ENCODE measurements at regions not wholly inside any gene's neighbourhood (a gene's known extent, or its start where the extent isn't known, plus 50 kb on each side); places are given as distances from the start of the nearest gene placed in this dataset.

DNA sequence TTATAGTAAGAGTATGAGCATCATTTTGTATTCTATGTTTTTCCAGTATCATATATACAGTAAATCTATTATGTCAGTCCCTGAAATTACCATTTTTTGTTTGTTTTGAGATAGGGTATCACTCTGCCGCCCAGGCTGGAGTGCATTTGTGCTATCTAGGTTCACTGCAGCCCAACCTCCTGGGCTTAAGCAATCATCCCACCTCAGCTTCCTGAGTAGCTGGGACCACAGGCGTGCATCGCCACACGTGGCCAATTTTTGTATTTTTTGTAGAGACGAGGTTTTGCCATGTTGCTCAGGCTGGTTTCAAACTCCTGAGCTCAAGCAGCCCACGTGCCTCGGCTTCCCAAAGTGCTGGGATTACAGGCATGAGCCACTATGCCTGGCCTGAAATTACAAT, 85.6 kb downstream of the ZNF330 start:
- H3K4me1 ChIP-seq, result no peaks in the 10 kb centered on the region
- H3K9me3 ChIP-seq, result no peaks in the 10 kb centered on the region
- no peak for ATAC-seq
- intact Hi-C loops (cut with DNase I), result no loop called here
- no peak overlapping the region for H3K27ac ChIP-seq
- H3K36me3 ChIP-seq (replicated peaks in 1 of 2; ENCODE audit: insufficient read depth in 1 of 2, low read depth in 2 of 2), result no peaks in the 10 kb centered on the region
- no peaks in the 10 kb centered on the region for H3K27me3 ChIP-seq
- TF ChIP-seq, protein P1, sequence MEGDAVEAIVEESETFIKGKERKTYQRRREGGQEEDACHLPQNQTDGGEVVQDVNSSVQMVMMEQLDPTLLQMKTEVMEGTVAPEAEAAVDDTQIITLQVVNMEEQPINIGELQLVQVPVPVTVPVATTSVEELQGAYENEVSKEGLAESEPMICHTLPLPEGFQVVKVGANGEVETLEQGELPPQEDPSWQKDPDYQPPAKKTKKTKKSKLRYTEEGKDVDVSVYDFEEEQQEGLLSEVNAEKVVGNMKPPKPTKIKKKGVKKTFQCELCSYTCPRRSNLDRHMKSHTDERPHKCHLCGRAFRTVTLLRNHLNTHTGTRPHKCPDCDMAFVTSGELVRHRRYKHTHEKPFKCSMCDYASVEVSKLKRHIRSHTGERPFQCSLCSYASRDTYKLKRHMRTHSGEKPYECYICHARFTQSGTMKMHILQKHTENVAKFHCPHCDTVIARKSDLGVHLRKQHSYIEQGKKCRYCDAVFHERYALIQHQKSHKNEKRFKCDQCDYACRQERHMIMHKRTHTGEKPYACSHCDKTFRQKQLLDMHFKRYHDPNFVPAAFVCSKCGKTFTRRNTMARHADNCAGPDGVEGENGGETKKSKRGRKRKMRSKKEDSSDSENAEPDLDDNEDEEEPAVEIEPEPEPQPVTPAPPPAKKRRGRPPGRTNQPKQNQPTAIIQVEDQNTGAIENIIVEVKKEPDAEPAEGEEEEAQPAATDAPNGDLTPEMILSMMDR (IDR thresholded peaks at IDR 0.05), result no peak
- no peak for TF ChIP-seq POLR2A (IDR thresholded peaks at IDR 0.05)
- DNase-seq, result no peak
- no peak overlapping the region for H3K4me3 ChIP-seq
- 55 to 72% methylated on average over 7 of the region's 7 CpGs for WGBS, 2 donors

DNA sequence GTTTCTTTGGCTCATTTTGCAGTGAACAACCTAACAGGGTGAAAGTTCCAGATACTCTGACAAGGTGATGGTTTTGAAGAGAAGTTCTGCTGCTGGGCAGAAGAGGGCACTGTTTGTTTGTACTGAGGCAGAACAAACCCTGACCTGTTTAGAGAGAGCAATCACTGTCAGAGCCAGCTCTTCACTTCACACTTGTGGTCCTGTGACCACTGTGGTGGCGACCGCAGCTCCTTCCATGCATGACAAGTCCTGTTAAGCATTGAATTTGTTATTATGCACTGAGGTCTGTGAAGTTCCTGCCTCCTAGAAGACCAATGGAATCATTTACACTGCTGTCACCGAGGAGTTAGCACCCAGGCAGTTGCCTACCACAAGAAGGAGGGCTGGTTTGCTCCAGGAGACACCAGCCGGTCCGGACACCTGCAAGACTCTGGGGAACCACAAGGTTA, 86.6 kb downstream of the ZNF330 start:
- peak; percentile 74 for ATAC-seq
- Histone ChIP-seq H3K9me3 (no peaks in the 10 kb centered on the region), H3K4me3 (no peak overlapping the region), H3K4me1 (no peaks in the 10 kb centered on the region), H3K36me3 (replicated peaks in 1 of 2; ENCODE audit: insufficient read depth in 1 of 2, low read depth in 2 of 2) (no peaks in the 10 kb centered on the region), H3K27ac (no peak overlapping the region), H3K27me3 (no peaks in the 10 kb centered on the region)
- WGBS, 2 donors, result 35 to 44% methylated on average over 5 of the region's 5 CpGs
- intact Hi-C loops (cut with DNase I), result no loop called here
- DNase-seq, result peak; percentile 38 to 65 (median 54)
- no peak for TF ChIP-seq POLR2A (IDR thresholded peaks at IDR 0.05)
- TF ChIP-seq, protein P1 (IDR thresholded peaks at IDR 0.05), result peak; percentile 33 to 67 (median 61)

DNA sequence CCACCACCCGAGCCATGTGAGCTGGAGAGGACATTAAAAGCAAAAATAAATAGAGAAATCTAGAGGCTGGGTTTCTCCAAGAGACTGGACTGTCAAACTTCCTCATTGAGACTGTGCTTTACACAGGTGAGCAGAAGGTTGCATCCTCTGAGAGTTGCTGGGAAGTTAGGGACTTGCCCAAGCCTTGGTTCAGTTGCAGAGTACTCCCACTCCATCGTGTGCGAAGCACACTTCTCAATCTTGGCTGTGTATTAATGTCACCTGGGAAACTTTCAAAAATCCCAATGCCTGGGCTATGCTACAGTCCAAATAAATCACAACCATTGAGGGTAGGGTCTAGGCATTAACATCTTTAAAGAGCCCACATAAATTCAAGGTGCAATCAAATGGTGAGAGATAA, 89.2 kb downstream of the ZNF330 start:
- no peaks in the 10 kb centered on the region for H3K9me3 ChIP-seq
- no peak for TF ChIP-seq POLR2A (IDR thresholded peaks at IDR 0.05)
- TF ChIP-seq, protein P1 (IDR thresholded peaks at IDR 0.05), result no peak
- H3K4me3 ChIP-seq, result no peak overlapping the region
- H3K36me3 ChIP-seq (replicated peaks in 1 of 2; ENCODE audit: insufficient read depth in 1 of 2, low read depth in 2 of 2), result no peaks in the 10 kb centered on the region
- H3K27ac ChIP-seq, result no peak overlapping the region
- ATAC-seq (no peak), DNase-seq (no peak)
- intact Hi-C loops (cut with DNase I), result no loop called here
- no peaks in the 10 kb centered on the region for H3K27me3 ChIP-seq
- H3K4me1 ChIP-seq, result no peaks in the 10 kb centered on the region
- 77 to 88% methylated on average over 3 of the region's 3 CpGs for WGBS, 2 donors

DNA sequence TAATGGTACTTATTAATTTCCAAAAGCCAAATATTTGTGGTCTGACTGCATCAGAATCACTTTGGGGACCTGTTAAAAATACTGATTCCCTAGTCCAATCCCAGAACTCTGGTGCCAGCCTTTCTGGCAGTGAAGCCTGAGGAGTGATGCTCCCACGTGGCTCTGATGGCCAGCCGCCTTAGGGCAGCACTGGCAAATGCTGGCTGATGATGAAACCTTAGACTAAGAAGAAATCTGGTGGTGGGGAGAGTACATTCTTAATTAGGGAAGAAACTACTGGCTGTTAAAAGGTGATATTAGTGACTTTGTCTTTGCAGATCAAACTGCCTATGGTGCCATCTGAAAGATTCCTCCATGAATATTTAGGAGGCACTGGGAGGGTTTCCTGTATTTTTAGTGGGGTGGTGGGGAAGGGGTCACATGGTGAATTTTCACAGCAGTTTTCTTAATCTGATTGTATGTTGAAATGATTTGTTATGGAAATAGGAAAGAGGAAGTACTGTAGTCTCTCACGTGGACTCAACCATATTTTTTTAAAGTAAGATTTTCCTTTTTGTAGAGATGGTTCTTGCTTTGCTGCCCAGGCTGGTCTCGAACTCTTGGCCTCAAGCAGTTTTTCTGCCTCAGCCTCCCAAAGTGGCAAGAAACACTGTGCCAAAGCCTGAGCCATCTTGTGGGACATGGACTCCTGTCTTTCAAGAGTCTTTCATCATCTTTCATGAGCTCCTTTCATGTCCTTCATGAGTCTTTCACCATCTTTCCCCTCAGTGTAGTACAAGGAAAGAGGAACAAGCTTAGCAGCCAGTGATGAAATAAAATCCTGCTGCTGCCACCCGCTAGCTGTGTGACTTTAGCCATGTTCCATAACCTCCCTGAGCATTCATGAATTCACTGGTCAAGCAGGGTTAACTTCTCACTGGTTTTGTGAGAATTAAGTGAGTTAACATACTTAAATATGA, 90.8 kb downstream of the ZNF330 start:
- intact Hi-C loops (cut with DNase I), result no loop called here
- no peak for ATAC-seq
- Histone ChIP-seq H3K9me3 (no peaks in the 10 kb centered on the region), H3K27ac (peak overlapping the region in 1 of 4 donors; percentile 32), H3K4me3 (no peak overlapping the region), H3K36me3 (replicated peaks in 1 of 2; ENCODE audit: insufficient read depth in 1 of 2, low read depth in 2 of 2) (no peaks in the 10 kb centered on the region), H3K27me3 (no peaks in the 10 kb centered on the region), H3K4me1 (no peaks in the 10 kb centered on the region)
- TF ChIP-seq POLR2A (IDR thresholded peaks at IDR 0.05), result no peak
- TF ChIP-seq, protein P1 (IDR thresholded peaks at IDR 0.05), result no peak
- peak in 1 of 4 donors; percentile 18 for DNase-seq
- WGBS, 2 donors, result 70 to 83% methylated on average over 5 of the region's 5 CpGs

Measured in body of pancreas (tissue), 4 donors.